ENCODE measurements at regions not wholly inside any gene's neighbourhood (a gene's known extent, or its start where the extent isn't known, plus 50 kb on each side); places are given as distances from the start of the nearest gene placed in this dataset.

GRCh38 chr20:55782912-55783253 is 222.4 kb downstream of the CBLN4 start:
- no peak for DNase-seq

- DNase-seq: no peak
These were observed 223.0 kb downstream of the CBLN4 start for GRCh38 chr20:55782224-55782911.

GRCh38 chr20:55778796-55779195 is 226.5 kb downstream of the CBLN4 start:
- DNase-seq: no peak

- no peak for DNase-seq
These were observed 227.7 kb downstream of the CBLN4 start for GRCh38 chr20:55777641-55778040.

- DNase-seq: no peak
These were observed 229.1 kb downstream of the CBLN4 start for GRCh38 chr20:55776176-55776575.

GRCh38 chr20:55774628-55775027 is 230.7 kb downstream of the CBLN4 start:
- no peak for DNase-seq

GRCh38 chr20:55761797-55762196 is 243.5 kb downstream of the CBLN4 start:
- DNase-seq: no peak

GRCh38 chr20:55761100-55761499 is 244.2 kb downstream of the CBLN4 start:
- DNase-seq: no peak

GRCh38 chr20:55760586-55760985 is 244.7 kb downstream of the CBLN4 start:
- no peak for DNase-seq

GRCh38 chr20:55755861-55756260 is 249.5 kb downstream of the CBLN4 start:
- DNase-seq: no peak

- DNase-seq: no peak
These were observed 249.9 kb downstream of the CBLN4 start for GRCh38 chr20:55755411-55755810.

- no peak for DNase-seq
These were observed 258.6 kb downstream of the CBLN4 start for GRCh38 chr20:55746723-55747122.

GRCh38 chr20:55745840-55746239 is 259.5 kb downstream of the CBLN4 start:
- no peak for DNase-seq

- no peak for DNase-seq
These were observed 260.4 kb downstream of the CBLN4 start for GRCh38 chr20:55744896-55745295.

GRCh38 chr20:55741801-55742200 is 263.5 kb downstream of the CBLN4 start:
- DNase-seq: no peak

- no peak for DNase-seq
These were observed 265.2 kb downstream of the CBLN4 start for GRCh38 chr20:55740076-55740475.

GRCh38 chr20:55730321-55730720 is 275.0 kb downstream of the CBLN4 start:
- DNase-seq: no peak

- DNase-seq: no peak
These were observed 290.6 kb downstream of the CBLN4 start for GRCh38 chr20:55714736-55715135.

GRCh38 chr20:55714082-55714481 is 291.2 kb downstream of the CBLN4 start:
- DNase-seq: no peak

- DNase-seq: no peak
These were observed 300.9 kb downstream of the CBLN4 start for GRCh38 chr20:55704458-55704857.

GRCh38 chr20:55701467-55701866 is 303.9 kb downstream of the CBLN4 start:
- no peak for DNase-seq

- DNase-seq: no peak
These were observed 308.8 kb downstream of the CBLN4 start for GRCh38 chr20:55696520-55696919.

GRCh38 chr20:55693641-55694040 is 311.7 kb downstream of the CBLN4 start:
- DNase-seq: no peak

- no peak for DNase-seq
These were observed 319.5 kb downstream of the CBLN4 start for GRCh38 chr20:55685841-55686240.

GRCh38 chr20:55685425-55685824 is 319.9 kb downstream of the CBLN4 start:
- DNase-seq: no peak

GRCh38 chr20:55684578-55684977 is 320.7 kb downstream of the CBLN4 start:
- no peak for DNase-seq

Data from SHP77 treated with DMSO at 0.1 percent for 48 hours (cell line).